Testis (tissue), 2 donors: ENCODE measurements at regions not wholly inside any gene's neighbourhood (a gene's known extent, or its start where the extent isn't known, plus 50 kb on each side); places are given as distances from the start of the nearest gene placed in this dataset.

Experiments
- DNase-seq: peaks from one replicate; pipeline ENCODE4 v3.0.0-alpha.2; 2019
- H3K27ac ChIP-seq, 2 donors: fragments of 200-600 bp; sonication (generic); one replicate each; pipeline ENCODE4 v1.5.1; 2019
- H3K27me3 ChIP-seq: fragments of 200-600 bp; sonication (generic); one replicate; pipeline ENCODE4 v1.5.1; 2019
- H3K36me3 ChIP-seq: fragments of 200-600 bp; sonication (generic); one replicate; pipeline ENCODE4 v1.5.1; 2017; ENCODE audit warnings: low read depth; ENCODE audit errors: missing control alignments
- H3K4me1 ChIP-seq: fragments of 200-600 bp; sonication (generic); one replicate; pipeline ENCODE4 v1.5.1; 2019
- H3K4me3 ChIP-seq, 2 donors: fragments of 200-600 bp; sonication (generic); one replicate each; pipeline ENCODE4 v1.5.1; 2017 to 2019
- H3K9me3 ChIP-seq: fragments of 200-600 bp; sonication (generic); one replicate; pipeline ENCODE4 v1.5.1; 2017
- POLR2A ChIP-seq: fragments of 450-650 bp; IDR thresholded peaks from one replicate; pipeline ENCODE4 v1.6.1; 2017; ENCODE audit warnings: antibody characterized with exemption, mild to moderate bottlenecking, moderate library complexity
- WGBS, 2 donors: methylation state at CpG; one replicate each; pipeline ENCODE4 v1.1.5; 2018; 5-methylcytosine and 5-hydroxymethylcytosine counted together
- intact Hi-C: fragments of 100-400 bp; cut with DNase I; formaldehyde crosslinking; loops from one replicate; pipeline ENCODE4 v1.15.1; 2023; ENCODE audit warnings: low total_unique reads
- TF ChIP-seq, protein P1 (sequence below), 3 experiments: fragments of 450-650 bp in 2 of 3; fragments of 200-600 bp in 1 of 3; sonication (generic) in 1 of 3; IDR thresholded peaks; one replicate each; pipeline ENCODE4 v1.5.1; 2016 to 2019; ENCODE audit warnings: antibody characterized with exemption in 3 of 3, mild to moderate bottlenecking in 2 of 3, moderate library complexity in 1 of 3

GRCh38 chr3:184448321-184449160, 68.7 kb downstream of the CHRD start:
- no peaks in the 10 kb centered on the region for H3K36me3 ChIP-seq
- intact Hi-C loops: no loop called here
- no peak for DNase-seq
- 85 to 86% methylated on average over 5 to 8 of the region's 8 CpGs for WGBS, 2 donors
- H3K27ac ChIP-seq: no peak overlapping the region
- no peaks in the 10 kb centered on the region for H3K9me3 ChIP-seq
- TF ChIP-seq, protein P1, sequence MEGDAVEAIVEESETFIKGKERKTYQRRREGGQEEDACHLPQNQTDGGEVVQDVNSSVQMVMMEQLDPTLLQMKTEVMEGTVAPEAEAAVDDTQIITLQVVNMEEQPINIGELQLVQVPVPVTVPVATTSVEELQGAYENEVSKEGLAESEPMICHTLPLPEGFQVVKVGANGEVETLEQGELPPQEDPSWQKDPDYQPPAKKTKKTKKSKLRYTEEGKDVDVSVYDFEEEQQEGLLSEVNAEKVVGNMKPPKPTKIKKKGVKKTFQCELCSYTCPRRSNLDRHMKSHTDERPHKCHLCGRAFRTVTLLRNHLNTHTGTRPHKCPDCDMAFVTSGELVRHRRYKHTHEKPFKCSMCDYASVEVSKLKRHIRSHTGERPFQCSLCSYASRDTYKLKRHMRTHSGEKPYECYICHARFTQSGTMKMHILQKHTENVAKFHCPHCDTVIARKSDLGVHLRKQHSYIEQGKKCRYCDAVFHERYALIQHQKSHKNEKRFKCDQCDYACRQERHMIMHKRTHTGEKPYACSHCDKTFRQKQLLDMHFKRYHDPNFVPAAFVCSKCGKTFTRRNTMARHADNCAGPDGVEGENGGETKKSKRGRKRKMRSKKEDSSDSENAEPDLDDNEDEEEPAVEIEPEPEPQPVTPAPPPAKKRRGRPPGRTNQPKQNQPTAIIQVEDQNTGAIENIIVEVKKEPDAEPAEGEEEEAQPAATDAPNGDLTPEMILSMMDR (IDR thresholded peaks at IDR 0.05): no peak
- no peak for TF ChIP-seq POLR2A
- no peaks in the 10 kb centered on the region for H3K4me1 ChIP-seq
- H3K27me3 ChIP-seq: no peaks in the 10 kb centered on the region
- no peak overlapping the region for H3K4me3 ChIP-seq

- WGBS, 2 donors: 88 to 90% methylated on average over 5 of the region's 5 CpGs
- Histone ChIP-seq H3K36me3 (no peaks in the 10 kb centered on the region), H3K4me3 (no peak overlapping the region), H3K4me1 (no peaks in the 10 kb centered on the region), H3K27ac (no peak overlapping the region), H3K27me3 (no peaks in the 10 kb centered on the region), H3K9me3 (no peaks in the 10 kb centered on the region)
- TF ChIP-seq, protein P1 (IDR thresholded peaks at IDR 0.05): no peak
- no peak for TF ChIP-seq POLR2A
- intact Hi-C loops: no loop called here
- DNase-seq: no peak
Measured at GRCh38 chr3:184449161-184449515, 69.3 kb downstream of the CHRD start.

DNA sequence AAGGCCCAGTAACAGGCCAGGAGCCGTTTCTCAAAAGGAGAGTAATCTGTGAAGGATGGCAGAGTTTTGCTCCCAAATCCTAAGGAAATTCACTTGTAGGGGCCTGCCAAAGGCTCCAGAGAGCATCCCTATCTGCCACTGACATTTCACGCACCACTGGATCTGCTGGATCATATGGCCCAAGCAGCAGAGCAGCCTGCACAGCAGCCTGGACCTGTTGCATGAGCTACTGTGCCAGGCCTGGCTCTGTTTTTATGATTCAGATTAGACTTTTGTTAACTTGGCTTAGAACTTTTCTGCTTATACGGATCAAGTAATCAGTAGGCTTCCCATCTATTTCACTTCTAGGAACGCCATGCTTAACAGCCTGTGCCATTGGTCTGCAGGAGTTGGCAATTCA, 70.7 kb downstream of the CHRD start:
- Histone ChIP-seq H3K36me3 (no peaks in the 10 kb centered on the region), H3K27ac (no peak overlapping the region), H3K27me3 (no peaks in the 10 kb centered on the region), H3K4me1 (no peaks in the 10 kb centered on the region), H3K4me3 (no peak overlapping the region), H3K9me3 (no peaks in the 10 kb centered on the region)
- intact Hi-C loops: no loop called here
- WGBS, 2 donors: 90 to 94% methylated on average over 4 of the region's 4 CpGs
- TF ChIP-seq, protein P1 (IDR thresholded peaks at IDR 0.05): no peak
- TF ChIP-seq POLR2A: no peak
- DNase-seq: no peak

DNA sequence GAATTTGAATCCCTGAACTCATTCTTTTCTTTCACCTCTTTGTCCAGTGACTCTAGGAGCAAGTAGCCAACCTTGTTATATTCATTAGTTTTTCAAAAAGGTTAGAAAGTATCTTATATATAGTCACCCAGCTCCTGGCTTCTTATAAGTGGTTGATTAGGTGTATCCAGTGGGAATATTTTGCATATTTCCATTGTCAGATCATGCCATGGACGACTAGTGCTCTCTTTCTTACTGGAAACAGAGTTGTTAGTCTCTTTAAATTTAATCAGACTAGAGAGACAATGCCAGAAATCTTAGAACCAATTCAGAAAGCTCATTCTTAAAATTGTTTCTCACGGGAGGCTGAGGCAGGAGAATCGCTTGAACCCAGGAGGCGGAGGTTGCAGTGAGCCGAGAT, 73.4 kb downstream of the CHRD start:
- H3K9me3 ChIP-seq: no peaks in the 10 kb centered on the region
- 70 to 72% methylated on average over 5 of the region's 5 CpGs for WGBS, 2 donors
- no peak for DNase-seq
- no peak overlapping the region for H3K4me3 ChIP-seq
- no peaks in the 10 kb centered on the region for H3K4me1 ChIP-seq
- no peak overlapping the region for H3K27ac ChIP-seq
- H3K36me3 ChIP-seq: no peaks in the 10 kb centered on the region
- intact Hi-C loops: no loop called here
- TF ChIP-seq POLR2A: no peak
- TF ChIP-seq, protein P1 (IDR thresholded peaks at IDR 0.05): no peak
- no peaks in the 10 kb centered on the region for H3K27me3 ChIP-seq

DNA sequence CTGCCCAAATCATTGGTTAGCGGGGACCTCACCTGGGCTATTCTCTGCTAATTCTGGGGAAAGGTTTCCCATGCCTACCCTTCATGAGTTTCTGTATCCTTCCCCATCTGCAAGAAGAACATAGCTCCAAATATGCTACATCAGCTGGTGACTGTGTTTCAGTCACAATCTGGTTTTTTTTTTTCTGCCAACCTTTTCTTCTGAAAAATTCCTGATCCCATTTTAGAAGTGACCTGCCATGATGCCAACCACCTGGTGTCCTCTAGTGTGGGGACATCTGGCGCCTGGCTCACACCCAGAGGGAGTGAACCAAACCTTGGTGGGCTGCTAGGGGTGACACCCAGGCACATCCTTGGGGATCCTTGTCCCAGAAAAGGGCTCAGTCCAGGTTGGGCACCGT, 76.1 kb downstream of the CHRD start:
- H3K27ac ChIP-seq: no peak overlapping the region
- 85 to 94% methylated on average over 3 of the region's 3 CpGs for WGBS, 2 donors
- DNase-seq: no peak
- H3K36me3 ChIP-seq: no peaks in the 10 kb centered on the region
- H3K27me3 ChIP-seq: no peaks in the 10 kb centered on the region
- no peaks in the 10 kb centered on the region for H3K9me3 ChIP-seq
- no peak for TF ChIP-seq POLR2A
- TF ChIP-seq, protein P1 (IDR thresholded peaks at IDR 0.05): no peak
- no peaks in the 10 kb centered on the region for H3K4me1 ChIP-seq
- no peak overlapping the region for H3K4me3 ChIP-seq
- intact Hi-C loops: no loop called here
